Coronary artery (tissue), 2 donors: ENCODE measurements at regions not wholly inside any gene's neighbourhood (a gene's known extent, or its start where the extent isn't known, plus 50 kb on each side); places are given as distances from the start of the nearest gene placed in this dataset.

Experiments used
- DNase-seq: peaks from one replicate; pipeline ENCODE4 v3.0.0-alpha.2; 2017; ENCODE audit warnings: low spot score
- H3K27ac ChIP-seq, 2 donors: fragments of 200-600 bp; sonication (generic); one replicate each; pipeline ENCODE4 v1.5.1; 2016 to 2019
- H3K4me3 ChIP-seq: fragments of 200-600 bp; sonication (generic); 2 replicates; pipeline ENCODE4 v1.5.1; 2016; ENCODE audit warnings: mild to moderate bottlenecking, moderate library complexity
- CTCF ChIP-seq: fragments of 200-600 bp; sonication (generic); IDR thresholded peaks from one replicate; pipeline ENCODE4 v1.5.1; 2019; ENCODE audit warnings: antibody characterized with exemption

- Histone ChIP-seq H3K27ac (peak overlapping the region in 1 of 2 donors; percentile 30), H3K4me3 (no peak overlapping the region)
- TF ChIP-seq CTCF, result no peak
- no peak for DNase-seq
Observed at GRCh38 chr10:30188101-30188500, 128.7 kb upstream of the JCAD start.

GRCh38 chr10:30187010-30187409 lies 127.6 kb upstream of the JCAD start:
- Histone ChIP-seq H3K4me3 (no peak overlapping the region), H3K27ac (peak overlapping the region in 1 of 2 donors; percentile 30)
- DNase-seq, result no peak
- no peak for TF ChIP-seq CTCF

- no peak for TF ChIP-seq CTCF
- peak overlapping the region; percentile 16 for H3K4me3 ChIP-seq
- H3K27ac ChIP-seq, result peak overlapping the region in 1 of 2 donors; percentile 30
- DNase-seq, result no peak
Observed at GRCh38 chr10:30186371-30186875, 127.0 kb upstream of the JCAD start.

GRCh38 chr10:30185916-30186315 lies 126.5 kb upstream of the JCAD start:
- Histone ChIP-seq H3K27ac (peak overlapping the region in 1 of 2 donors; percentile 30), H3K4me3 (no peak overlapping the region)
- DNase-seq, result no peak
- no peak for TF ChIP-seq CTCF

GRCh38 chr10:30185341-30185740 lies 126.0 kb upstream of the JCAD start:
- no peak for TF ChIP-seq CTCF
- Histone ChIP-seq H3K4me3 (no peak overlapping the region), H3K27ac (no peak overlapping the region)
- DNase-seq, result no peak

GRCh38 chr10:30184397-30185033 lies 125.1 kb upstream of the JCAD start:
- H3K4me3 ChIP-seq, result no peak overlapping the region
- H3K27ac ChIP-seq, result no peak overlapping the region
- no peak for TF ChIP-seq CTCF
- DNase-seq, result no peak

GRCh38 chr10:30183055-30183402 lies 123.6 kb upstream of the JCAD start:
- H3K4me3 ChIP-seq, result no peak overlapping the region
- no peak for DNase-seq
- TF ChIP-seq CTCF, result no peak
- H3K27ac ChIP-seq, result peak overlapping the region in 1 of 2 donors; percentile 81
